Choroid plexus epithelial cell (primary cell): ENCODE measurements at regions not wholly inside any gene's neighbourhood (a gene's known extent, or its start where the extent isn't known, plus 50 kb on each side); places are given as distances from the start of the nearest gene placed in this dataset.

Experiments
- DNase-seq: peaks from one replicate; pipeline ENCODE4 v3.0.0-alpha.2; 2010; ENCODE audit warnings: low read depth
- H3K4me3 ChIP-seq: 2 replicates; pipeline ENCODE4 v1.5.1; 2011; ENCODE audit warnings: low read depth, mild to moderate bottlenecking, control low read depth, low read length, moderate library complexity
- CTCF ChIP-seq: conservative IDR thresholded peaks from 2 replicates; pipeline ENCODE4 v1.5.1; 2011; ENCODE audit warnings: low read depth, mild to moderate bottlenecking, control low read depth, inconsistent platforms, low read length, moderate library complexity

GRCh38 chr7:131656980-131657723 is 100.7 kb upstream of the PODXL start:
- DNase-seq = no peak
- no peak for TF ChIP-seq CTCF
- no peak overlapping the region for H3K4me3 ChIP-seq

- DNase-seq = no peak
- H3K4me3 ChIP-seq = no peak overlapping the region
- TF ChIP-seq CTCF = no peak
Observed at GRCh38 chr7:131655866-131656265, 99.4 kb upstream of the PODXL start.

- DNase-seq = no peak
- TF ChIP-seq CTCF = no peak
- no peak overlapping the region for H3K4me3 ChIP-seq
Observed at GRCh38 chr7:131655447-131655846, 99.0 kb upstream of the PODXL start.

- peak; percentile 78 for DNase-seq
- peak; percentile 89 for TF ChIP-seq CTCF
- no peak overlapping the region for H3K4me3 ChIP-seq
Observed at GRCh38 chr7:131654668-131655326, 98.4 kb upstream of the PODXL start.

GRCh38 chr7:131654249-131654558 is 97.8 kb upstream of the PODXL start:
- DNase-seq = no peak
- no peak for TF ChIP-seq CTCF

GRCh38 chr7:131653418-131654248 is 97.2 kb upstream of the PODXL start:
- DNase-seq = no peak
- TF ChIP-seq CTCF = no peak
- no peak overlapping the region for H3K4me3 ChIP-seq

More at GRCh38 chr7:131654249-131654558, 97.8 kb upstream of the PODXL start:
- no peak overlapping the region for H3K4me3 ChIP-seq
